ENCODE measurements at regions not wholly inside any gene's neighbourhood (a gene's known extent, or its start where the extent isn't known, plus 50 kb on each side); places are given as distances from the start of the nearest gene placed in this dataset.

DNA sequence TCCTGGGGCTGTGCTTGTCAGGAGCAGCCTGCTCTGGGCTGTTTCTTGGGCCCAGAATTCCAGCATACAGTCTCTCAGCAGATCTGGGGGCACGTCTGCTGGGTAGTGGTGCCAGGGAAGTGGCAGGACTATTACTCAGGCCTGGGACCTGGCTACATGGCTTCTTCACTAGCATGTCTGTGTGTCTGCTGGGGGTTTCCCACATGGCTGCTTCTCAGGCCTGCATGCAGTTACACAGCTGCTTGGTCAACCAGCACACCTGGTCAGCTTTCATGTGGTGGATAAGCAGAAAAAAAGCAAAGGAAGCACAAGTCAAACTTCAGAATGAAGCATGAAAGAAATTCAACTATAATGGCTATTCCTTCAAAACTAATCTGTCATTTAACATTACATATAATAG is 316.2 kb upstream of the NOX3 start:
- ChIA-PET CTCF (no interaction called here), POLR2A (ENCODE audit: unreplicated experiment) (no interaction called here)
- Histone ChIP-seq H3K18ac (ENCODE audit: low read depth, low read length) (no peak overlapping the region), H3K4me3 (ENCODE audit: insufficient read depth, low read depth, low read length) (no peak overlapping the region), H3K27ac (ENCODE audit: insufficient read depth, low read length) (no peak overlapping the region), H3K79me1 (ENCODE audit: low read depth in 1 of 2, low read length in 2 of 2) (no peaks in the 10 kb centered on the region), H3K9me3 (ENCODE audit: control insufficient read depth, insufficient read depth, low read length) (peaks cover 3% of the 10 kb centered on the region; the same call in 1 of the 2 replicates), H4K20me1 (ENCODE audit: insufficient read depth, low read length) (no peaks in the 10 kb centered on the region), H2BK120ac (ENCODE audit: low read depth, low read length) (0 out of 2 replicates have a peak overlapping the region, but pooled peaks have one; percentile 2), H3K9ac (ENCODE audit: low read depth, low read length) (no peak overlapping the region), H3K36me3 (ENCODE audit: control insufficient read depth, insufficient read depth, low read length) (no peaks in the 10 kb centered on the region), H3K14ac (replicated peaks; ENCODE audit: low read depth, low read length) (no peak overlapping the region), H3K56ac (ENCODE audit: extremely low read depth, insufficient read depth, low read length) (no peak overlapping the region), H3K4me2 (ENCODE audit: low read depth, low read length) (no peak overlapping the region), H3K9me1 (ENCODE audit: insufficient read depth, low read length) (no peaks in the 10 kb centered on the region), H3K27me3 (ENCODE audit: control insufficient read depth, insufficient read depth, low read length) (no peaks in the 10 kb centered on the region), H3K4me1 (ENCODE audit: control insufficient read depth, insufficient read depth, low read length) (no peaks in the 10 kb centered on the region), H2AK9ac (replicated peaks; ENCODE audit: low read depth, low read length, poor library complexity) (no peak overlapping the region), H4K8ac (ENCODE audit: low read depth in 2 of 2, low read length in 2 of 2) (no peak overlapping the region), H2AFZ (replicated peaks; ENCODE audit: low read length, poor library complexity) (no peak overlapping the region), H4K91ac (ENCODE audit: insufficient read depth, low read depth, low read length) (no peak overlapping the region), H2AK5ac (ENCODE audit: low read depth, low read length) (no peak overlapping the region), H4K5ac (ENCODE audit: low read depth, low read length) (no peak overlapping the region), H3K4ac (ENCODE audit: low read depth, low read length) (no peak overlapping the region), H2BK20ac (ENCODE audit: low read depth, low read length) (no peak overlapping the region), H2BK5ac (ENCODE audit: low read depth, low read length, poor library complexity, severe bottlenecking) (no peak overlapping the region), H3K23ac (ENCODE audit: low read depth, low read length) (no peak overlapping the region), H2BK15ac (ENCODE audit: low read depth, low read length) (no peak overlapping the region)
- WGBS, 2 experiments (ENCODE audit: extremely low coverage in 2 of 2, insufficient read length in 1 of 2) = no CpG with 5 or more reads among the region's 1 CpG
- intact Hi-C loops (cut with micrococcal nuclease) = no loop called here
- no TSS peak for BruUV-seq (replicated peaks)
- TF ChIP-seq MXI1 (IDR thresholded peaks at IDR 0.05; ENCODE audit: borderline replicate concordance, low read depth, low read length) = no peak
- no peak for TF ChIP-seq NFE2L2 (IDR thresholded peaks at IDR 0.05; ENCODE audit: low read depth, low read length)
- no peak for TF ChIP-seq RCOR1 (IDR thresholded peaks at IDR 0.05; ENCODE audit: insufficient replicate concordance, low read length)
- no peak for TF ChIP-seq MAZ (IDR thresholded peaks at IDR 0.05; ENCODE audit: borderline replicate concordance, low read depth, low read length)
- TF ChIP-seq MAFK (IDR thresholded peaks at IDR 0.05; ENCODE audit: low read depth, low read length) = no peak
- TF ChIP-seq POLR2A (IDR thresholded peaks at IDR 0.05; ENCODE audit: low read depth, low read length) = no peak
- TF ChIP-seq, protein P1, sequence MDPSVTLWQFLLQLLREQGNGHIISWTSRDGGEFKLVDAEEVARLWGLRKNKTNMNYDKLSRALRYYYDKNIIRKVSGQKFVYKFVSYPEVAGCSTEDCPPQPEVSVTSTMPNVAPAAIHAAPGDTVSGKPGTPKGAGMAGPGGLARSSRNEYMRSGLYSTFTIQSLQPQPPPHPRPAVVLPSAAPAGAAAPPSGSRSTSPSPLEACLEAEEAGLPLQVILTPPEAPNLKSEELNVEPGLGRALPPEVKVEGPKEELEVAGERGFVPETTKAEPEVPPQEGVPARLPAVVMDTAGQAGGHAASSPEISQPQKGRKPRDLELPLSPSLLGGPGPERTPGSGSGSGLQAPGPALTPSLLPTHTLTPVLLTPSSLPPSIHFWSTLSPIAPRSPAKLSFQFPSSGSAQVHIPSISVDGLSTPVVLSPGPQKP (IDR thresholded peaks at IDR 0.05; ENCODE audit: borderline replicate concordance, low read depth, low read length) = no peak
- TF ChIP-seq, protein P2, sequence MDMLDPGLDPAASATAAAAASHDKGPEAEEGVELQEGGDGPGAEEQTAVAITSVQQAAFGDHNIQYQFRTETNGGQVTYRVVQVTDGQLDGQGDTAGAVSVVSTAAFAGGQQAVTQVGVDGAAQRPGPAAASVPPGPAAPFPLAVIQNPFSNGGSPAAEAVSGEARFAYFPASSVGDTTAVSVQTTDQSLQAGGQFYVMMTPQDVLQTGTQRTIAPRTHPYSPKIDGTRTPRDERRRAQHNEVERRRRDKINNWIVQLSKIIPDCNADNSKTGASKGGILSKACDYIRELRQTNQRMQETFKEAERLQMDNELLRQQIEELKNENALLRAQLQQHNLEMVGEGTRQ (IDR thresholded peaks at IDR 0.05; ENCODE audit: low read depth, low read length) = no peak
- ATAC-seq (ENCODE audit: low read depth) (no peak), DNase-seq (no peak)
- in situ Hi-C loops (cut with MboI; ENCODE audit: low sequenced_read_pairs) = loop anchor here (25.0 kb wide), 1 partner anchor 435 kb away; no protein-coding TSS in a partner anchor
- dilution Hi-C loops (cut with HindIII; ENCODE audit: low sequenced_read_pairs, unreplicated experiment) = no loop called here
